Neural cell (in vitro differentiated cells): ENCODE measurements at regions not wholly inside any gene's neighbourhood (a gene's known extent, or its start where the extent isn't known, plus 50 kb on each side); places are given as distances from the start of the nearest gene placed in this dataset.

Source experiments
- CTCF ChIP-seq: fragments of 450-650 bp; IDR thresholded peaks from 2 replicates; pipeline ENCODE4 v1.5.1; 2014; ENCODE audit warnings: antibody characterized with exemption, mild to moderate bottlenecking, moderate library complexity; ENCODE audit not compliant: poor library complexity, severe bottlenecking
- RAD21 ChIP-seq: fragments of 450-650 bp; conservative IDR thresholded peaks from 2 replicates; pipeline ENCODE4 v1.6.1; 2014; ENCODE audit warnings: antibody characterized with exemption, mild to moderate bottlenecking, moderate library complexity

- TF ChIP-seq CTCF (no peak), RAD21 (no peak)
These were observed 121.6 kb upstream of the SMURF2 start for GRCh38 chr17:64783556-64784352.
